ENCODE measurements at regions not wholly inside any gene's neighbourhood (a gene's known extent, or its start where the extent isn't known, plus 50 kb on each side); places are given as distances from the start of the nearest gene placed in this dataset.
A peak's percentile ranks its signal among the peaks of the same experiment; 100 is the strongest.

DNA sequence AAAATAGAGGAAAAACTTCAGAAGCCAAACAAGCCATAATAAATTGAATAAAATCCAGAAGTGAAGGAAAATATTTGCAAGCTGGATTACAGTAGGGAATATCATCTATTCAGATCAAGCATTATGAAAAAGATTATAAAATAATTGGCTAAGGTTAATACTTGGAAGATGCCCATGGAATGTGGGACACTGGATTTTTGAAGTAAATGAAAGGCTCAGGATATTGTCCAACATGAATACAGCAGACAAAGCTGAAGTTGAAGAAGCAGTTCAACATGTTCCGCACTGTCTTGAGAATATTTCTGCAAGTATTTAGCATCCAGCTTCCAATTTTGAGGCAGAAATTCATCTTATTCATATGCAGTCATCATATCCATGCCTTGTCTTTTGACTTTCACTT, 1278.4 kb upstream of the GJE1 start:
- TF ChIP-seq, protein P1, sequence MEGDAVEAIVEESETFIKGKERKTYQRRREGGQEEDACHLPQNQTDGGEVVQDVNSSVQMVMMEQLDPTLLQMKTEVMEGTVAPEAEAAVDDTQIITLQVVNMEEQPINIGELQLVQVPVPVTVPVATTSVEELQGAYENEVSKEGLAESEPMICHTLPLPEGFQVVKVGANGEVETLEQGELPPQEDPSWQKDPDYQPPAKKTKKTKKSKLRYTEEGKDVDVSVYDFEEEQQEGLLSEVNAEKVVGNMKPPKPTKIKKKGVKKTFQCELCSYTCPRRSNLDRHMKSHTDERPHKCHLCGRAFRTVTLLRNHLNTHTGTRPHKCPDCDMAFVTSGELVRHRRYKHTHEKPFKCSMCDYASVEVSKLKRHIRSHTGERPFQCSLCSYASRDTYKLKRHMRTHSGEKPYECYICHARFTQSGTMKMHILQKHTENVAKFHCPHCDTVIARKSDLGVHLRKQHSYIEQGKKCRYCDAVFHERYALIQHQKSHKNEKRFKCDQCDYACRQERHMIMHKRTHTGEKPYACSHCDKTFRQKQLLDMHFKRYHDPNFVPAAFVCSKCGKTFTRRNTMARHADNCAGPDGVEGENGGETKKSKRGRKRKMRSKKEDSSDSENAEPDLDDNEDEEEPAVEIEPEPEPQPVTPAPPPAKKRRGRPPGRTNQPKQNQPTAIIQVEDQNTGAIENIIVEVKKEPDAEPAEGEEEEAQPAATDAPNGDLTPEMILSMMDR (IDR thresholded peaks at IDR 0.05) = no peak
- TF ChIP-seq POLR2A (IDR thresholded peaks at IDR 0.05) = no peak
- Histone ChIP-seq H3K36me3 (no peaks in the 10 kb centered on the region), H3K4me1 (peaks cover 0 to 30% (median 2%) of the 10 kb centered on the region in 3 donors), H3K4me3 (no peak overlapping the region), H3K9me3 (no peaks in the 10 kb centered on the region), H3K27ac (peak overlapping the region in 1 of 4 donors; percentile 9), H3K27me3 (no peaks in the 10 kb centered on the region)
- DNase-seq = no peak
- 30 to 32% methylated on average over 1 of the region's 1 CpG for WGBS, 2 donors
- intact Hi-C loops (cut with DNase I) = no loop called here

DNA sequence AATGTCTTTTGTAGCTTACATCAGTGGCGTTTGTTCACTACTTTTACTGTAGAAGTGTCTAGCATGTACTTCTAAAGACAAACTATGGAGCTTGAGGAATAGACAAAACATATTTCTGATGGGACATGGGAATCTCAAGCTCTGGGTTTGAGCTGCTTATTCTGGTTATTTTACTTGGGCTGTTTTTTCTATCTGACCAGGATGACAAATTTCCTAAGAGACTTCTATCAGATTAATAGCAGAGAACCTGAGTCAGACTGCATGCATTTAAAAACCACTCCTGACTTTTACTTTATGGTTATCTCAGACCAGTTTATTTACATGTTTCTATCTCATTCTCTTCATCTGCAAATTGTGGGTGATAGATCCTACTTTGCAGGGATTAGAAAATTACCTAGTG, 1282.3 kb upstream of the GJE1 start:
- no peaks in the 10 kb centered on the region for H3K36me3 ChIP-seq
- TF ChIP-seq, protein P1 (IDR thresholded peaks at IDR 0.05) = no peak
- no peak for TF ChIP-seq POLR2A (IDR thresholded peaks at IDR 0.05)
- no peak for DNase-seq
- H3K4me3 ChIP-seq = no peak overlapping the region
- H3K4me1 ChIP-seq = peaks cover 0 to 5% (median 0%) of the 10 kb centered on the region in 3 donors
- no peaks in the 10 kb centered on the region for H3K9me3 ChIP-seq
- no peaks in the 10 kb centered on the region for H3K27me3 ChIP-seq
- H3K27ac ChIP-seq = no peak overlapping the region
- 83 to 94% methylated on average over 1 of the region's 1 CpG for WGBS, 2 donors
- intact Hi-C loops (cut with DNase I) = no loop called here

DNA sequence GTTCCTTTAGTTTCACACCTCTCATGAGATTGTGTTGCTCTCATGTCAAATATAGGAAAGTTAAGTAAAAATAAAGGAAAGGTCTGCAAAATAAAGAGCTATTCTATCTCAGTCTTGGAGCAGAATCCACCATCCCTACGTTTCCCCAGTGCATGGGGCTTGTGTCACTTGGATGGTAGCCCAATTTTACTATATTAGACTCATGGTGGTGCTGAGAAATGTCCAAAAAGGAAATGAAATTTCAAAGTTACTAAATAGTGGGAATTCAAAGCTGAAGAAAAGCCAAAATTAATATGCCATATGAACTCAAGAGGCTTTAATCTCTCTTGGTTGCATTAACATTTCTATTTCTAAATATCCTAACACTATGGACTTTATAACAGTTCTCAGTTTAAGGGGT, 1283.3 kb upstream of the GJE1 start:
- no peaks in the 10 kb centered on the region for H3K9me3 ChIP-seq
- H3K4me1 ChIP-seq = peaks cover 0 to 5% (median 0%) of the 10 kb centered on the region in 3 donors
- no peak for DNase-seq
- no peaks in the 10 kb centered on the region for H3K36me3 ChIP-seq
- intact Hi-C loops (cut with DNase I) = no loop called here
- H3K27ac ChIP-seq = no peak overlapping the region
- H3K4me3 ChIP-seq = no peak overlapping the region
- WGBS, 2 donors = 52 to 60% methylated on average over 1 of the region's 1 CpG
- TF ChIP-seq POLR2A (IDR thresholded peaks at IDR 0.05) = no peak
- TF ChIP-seq, protein P1 (IDR thresholded peaks at IDR 0.05) = no peak
- no peaks in the 10 kb centered on the region for H3K27me3 ChIP-seq

DNA sequence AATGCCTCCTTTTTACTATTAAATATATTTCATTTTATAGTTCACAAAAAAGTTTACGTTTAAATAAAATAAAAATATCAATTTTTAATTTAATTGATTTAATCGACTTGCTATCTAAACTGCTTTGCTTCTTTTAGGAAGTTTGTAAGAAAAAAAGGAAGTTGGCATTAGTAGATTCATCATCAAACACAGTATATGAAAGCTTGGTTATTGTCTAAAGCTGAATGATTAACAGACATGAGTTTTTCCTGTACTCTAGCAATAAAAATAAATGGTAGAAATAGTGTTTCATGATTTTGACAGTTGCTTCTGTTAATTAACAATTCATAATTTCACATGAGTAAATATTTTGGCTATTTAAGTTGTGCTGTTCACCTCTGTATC, 1285.5 kb upstream of the GJE1 start:
- intact Hi-C loops (cut with DNase I) = no loop called here
- WGBS, 2 donors = 75 to 78% methylated on average over 2 of the region's 2 CpGs
- no peak for TF ChIP-seq POLR2A (IDR thresholded peaks at IDR 0.05)
- TF ChIP-seq, protein P1 (IDR thresholded peaks at IDR 0.05) = no peak

DNA sequence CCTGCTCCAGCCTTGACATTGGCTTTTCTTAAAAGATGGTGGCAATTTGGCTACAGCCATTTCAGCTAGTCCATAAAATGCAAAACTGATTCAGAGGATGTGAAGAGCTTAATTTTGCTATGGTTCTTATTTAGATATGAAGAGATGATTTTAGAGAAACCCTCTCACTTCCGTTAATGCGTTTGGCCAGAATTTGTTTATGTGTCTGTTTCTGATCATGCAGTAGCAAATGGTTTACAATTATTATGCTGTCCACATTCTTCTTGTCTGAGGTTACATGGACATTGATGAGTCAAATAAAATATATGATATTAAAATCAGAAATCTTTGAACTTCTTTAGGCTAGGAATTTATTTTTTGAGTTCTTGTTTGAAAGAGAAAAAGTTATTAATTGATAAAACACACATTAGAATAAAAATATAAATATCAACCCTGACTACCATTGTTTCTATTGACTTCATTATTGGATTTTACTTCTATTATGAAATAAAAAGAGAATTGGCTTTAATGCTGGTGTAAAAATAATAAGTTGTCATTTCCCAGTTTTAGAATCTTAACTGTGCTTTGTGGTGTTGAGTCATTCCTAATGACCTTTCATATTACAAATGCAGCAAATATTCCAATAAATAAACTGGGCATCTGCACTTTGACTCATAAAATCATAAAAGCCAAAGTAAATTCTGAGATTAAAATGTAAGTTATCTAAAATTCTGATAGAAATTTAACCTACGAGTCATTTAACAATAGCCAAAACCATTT, 1286.0 kb upstream of the GJE1 start:
- Histone ChIP-seq H3K27me3 (no peaks in the 10 kb centered on the region), H3K27ac (no peak overlapping the region), H3K4me3 (no peak overlapping the region), H3K36me3 (no peaks in the 10 kb centered on the region), H3K4me1 (no peaks in the 10 kb centered on the region), H3K9me3 (no peaks in the 10 kb centered on the region)
- intact Hi-C loops (cut with DNase I) = no loop called here
- TF ChIP-seq POLR2A (IDR thresholded peaks at IDR 0.05) = no peak
- TF ChIP-seq, protein P1 (IDR thresholded peaks at IDR 0.05) = no peak
- 80 to 91% methylated on average over 3 of the region's 3 CpGs for WGBS, 2 donors
- no peak for DNase-seq

More for the DNA sequence above, 1285.5 kb upstream of the GJE1 start:
- Histone ChIP-seq H3K9me3 (no peaks in the 10 kb centered on the region), H3K4me3 (no peak overlapping the region), H3K36me3 (no peaks in the 10 kb centered on the region), H3K27me3 (no peaks in the 10 kb centered on the region), H3K4me1 (no peaks in the 10 kb centered on the region), H3K27ac (no peak overlapping the region)
- DNase-seq = no peak
